ENCODE measurements at regions not wholly inside any gene's neighbourhood (a gene's known extent, or its start where the extent isn't known, plus 50 kb on each side); places are given as distances from the start of the nearest gene placed in this dataset.

- no peak for FAIRE-seq
Measured at GRCh38 chr2:6645004-6645403, 220.7 kb downstream of the CMPK2 start.

GRCh38 chr2:6645672-6646071 lies 220.0 kb downstream of the CMPK2 start:
- dilution Hi-C loops (cut with MboI; ENCODE audit: extremely low pct_ligation_motif_present, low sequenced_read_pairs): no loop called here

More at GRCh38 chr2:6645004-6645403, 220.7 kb downstream of the CMPK2 start:
- TF ChIP-seq CTCF (optimal IDR thresholded peaks at IDR 0.05 in 1 of 3, IDR thresholded peaks at IDR 0.05 in 1 of 3, conservative IDR thresholded peaks at IDR 0.05 in 1 of 3; ENCODE audit: extremely low read depth in 1 of 3, insufficient read depth in 2 of 3, low read length in 3 of 3): no peak
- no peak for TF ChIP-seq EZH2 (IDR thresholded peaks at IDR 0.05; ENCODE audit: low read length)
- dilution Hi-C loops (cut with MboI; ENCODE audit: extremely low pct_ligation_motif_present, low sequenced_read_pairs): no loop called here
- Histone ChIP-seq H3K27ac (ENCODE audit: control insufficient read depth, insufficient read depth, low read length) (no peak overlapping the region), H4K20me1 (ENCODE audit: control insufficient read depth, extremely low read depth, insufficient read depth, low read length) (no peaks in the 10 kb centered on the region), H3K9me1 (ENCODE audit: control insufficient read depth, extremely low read depth, insufficient read depth, low read length) (no peaks in the 10 kb centered on the region), H3K9me3 (ENCODE audit: control insufficient read depth, low read depth, low read length) (peaks cover 2% of the 10 kb centered on the region), H3K79me2 (ENCODE audit: control insufficient read depth, insufficient read depth, low read length) (no peaks in the 10 kb centered on the region), H3K27me3 (ENCODE audit: control insufficient read depth, extremely low read depth, insufficient read depth, low read length) (no peaks in the 10 kb centered on the region), H3K9ac (ENCODE audit: control insufficient read depth, extremely low read depth, insufficient read depth, low read length) (no peak overlapping the region), H3K36me3 (ENCODE audit: control insufficient read depth in 2 of 2, extremely low read depth in 1 of 2, insufficient read depth in 2 of 2, low read length in 2 of 2) (no peaks in the 10 kb centered on the region), H3K4me3 (ENCODE audit: control insufficient read depth in 2 of 3, extremely low read depth in 1 of 3, insufficient read depth in 2 of 3, low read depth in 1 of 3, low read length in 3 of 3) (no peak overlapping the region), H2AFZ (ENCODE audit: control insufficient read depth, low read length) (no peak overlapping the region), H3K4me2 (ENCODE audit: control insufficient read depth, extremely low read depth, insufficient read depth, low read depth, low read length) (no peak overlapping the region), H3K4me1 (ENCODE audit: control insufficient read depth, extremely low read depth, insufficient read depth, low read length) (no peaks in the 10 kb centered on the region)
- no peak for DNase-seq (ENCODE audit: low read depth, low spot score)

GRCh38 chr2:6647046-6647445 lies 218.7 kb downstream of the CMPK2 start:
- no peak overlapping the region for H2AFZ ChIP-seq (ENCODE audit: control insufficient read depth, low read length)
- FAIRE-seq (no peak), DNase-seq (ENCODE audit: low read depth, low spot score) (no peak)
- no peak overlapping the region for H3K4me2 ChIP-seq (ENCODE audit: control insufficient read depth, extremely low read depth, insufficient read depth, low read depth, low read length)
- no peaks in the 10 kb centered on the region for H3K79me2 ChIP-seq (ENCODE audit: control insufficient read depth, insufficient read depth, low read length)
- H3K4me1 ChIP-seq (ENCODE audit: control insufficient read depth, extremely low read depth, insufficient read depth, low read length): no peaks in the 10 kb centered on the region
- no peaks in the 10 kb centered on the region for H4K20me1 ChIP-seq (ENCODE audit: control insufficient read depth, extremely low read depth, insufficient read depth, low read length)
- H3K9ac ChIP-seq (ENCODE audit: control insufficient read depth, extremely low read depth, insufficient read depth, low read length): no peak overlapping the region
- H3K4me3 ChIP-seq (ENCODE audit: control insufficient read depth in 2 of 3, extremely low read depth in 1 of 3, insufficient read depth in 2 of 3, low read depth in 1 of 3, low read length in 3 of 3): no peak overlapping the region
- no peaks in the 10 kb centered on the region for H3K27me3 ChIP-seq (ENCODE audit: control insufficient read depth, extremely low read depth, insufficient read depth, low read length)
- no peaks in the 10 kb centered on the region for H3K9me1 ChIP-seq (ENCODE audit: control insufficient read depth, extremely low read depth, insufficient read depth, low read length)
- no peak overlapping the region for H3K27ac ChIP-seq (ENCODE audit: control insufficient read depth, insufficient read depth, low read length)
- H3K9me3 ChIP-seq (ENCODE audit: control insufficient read depth, low read depth, low read length): peaks cover 4% of the 10 kb centered on the region
- TF ChIP-seq EZH2 (IDR thresholded peaks at IDR 0.05; ENCODE audit: low read length): no peak
- no peak for TF ChIP-seq CTCF (optimal IDR thresholded peaks at IDR 0.05 in 1 of 3, IDR thresholded peaks at IDR 0.05 in 1 of 3, conservative IDR thresholded peaks at IDR 0.05 in 1 of 3; ENCODE audit: extremely low read depth in 1 of 3, insufficient read depth in 2 of 3, low read length in 3 of 3)
- dilution Hi-C loops (cut with MboI; ENCODE audit: extremely low pct_ligation_motif_present, low sequenced_read_pairs): no loop called here
- H3K36me3 ChIP-seq (ENCODE audit: control insufficient read depth in 2 of 2, extremely low read depth in 1 of 2, insufficient read depth in 2 of 2, low read length in 2 of 2): no peaks in the 10 kb centered on the region

More at GRCh38 chr2:6645672-6646071, 220.0 kb downstream of the CMPK2 start:
- no peaks in the 10 kb centered on the region for H3K27me3 ChIP-seq (ENCODE audit: control insufficient read depth, extremely low read depth, insufficient read depth, low read length)
- H2AFZ ChIP-seq (ENCODE audit: control insufficient read depth, low read length): no peak overlapping the region
- no peaks in the 10 kb centered on the region for H3K4me1 ChIP-seq (ENCODE audit: control insufficient read depth, extremely low read depth, insufficient read depth, low read length)
- no peaks in the 10 kb centered on the region for H3K79me2 ChIP-seq (ENCODE audit: control insufficient read depth, insufficient read depth, low read length)
- H3K4me2 ChIP-seq (ENCODE audit: control insufficient read depth, extremely low read depth, insufficient read depth, low read depth, low read length): no peak overlapping the region
- DNase-seq (ENCODE audit: low read depth, low spot score): no peak
- no peaks in the 10 kb centered on the region for H3K9me1 ChIP-seq (ENCODE audit: control insufficient read depth, extremely low read depth, insufficient read depth, low read length)
- H3K36me3 ChIP-seq (ENCODE audit: control insufficient read depth in 2 of 2, extremely low read depth in 1 of 2, insufficient read depth in 2 of 2, low read length in 2 of 2): no peaks in the 10 kb centered on the region
- no peak overlapping the region for H3K27ac ChIP-seq (ENCODE audit: control insufficient read depth, insufficient read depth, low read length)
- H3K9ac ChIP-seq (ENCODE audit: control insufficient read depth, extremely low read depth, insufficient read depth, low read length): no peak overlapping the region
- peaks cover 4% of the 10 kb centered on the region for H3K9me3 ChIP-seq (ENCODE audit: control insufficient read depth, low read depth, low read length)
- no peak for TF ChIP-seq EZH2 (IDR thresholded peaks at IDR 0.05; ENCODE audit: low read length)
- H3K4me3 ChIP-seq (ENCODE audit: control insufficient read depth in 2 of 3, extremely low read depth in 1 of 3, insufficient read depth in 2 of 3, low read depth in 1 of 3, low read length in 3 of 3): no peak overlapping the region
- H4K20me1 ChIP-seq (ENCODE audit: control insufficient read depth, extremely low read depth, insufficient read depth, low read length): no peaks in the 10 kb centered on the region
- FAIRE-seq: no peak
